ENCODE measurements at regions not wholly inside any gene's neighbourhood (a gene's known extent, or its start where the extent isn't known, plus 50 kb on each side); places are given as distances from the start of the nearest gene placed in this dataset.

DNA sequence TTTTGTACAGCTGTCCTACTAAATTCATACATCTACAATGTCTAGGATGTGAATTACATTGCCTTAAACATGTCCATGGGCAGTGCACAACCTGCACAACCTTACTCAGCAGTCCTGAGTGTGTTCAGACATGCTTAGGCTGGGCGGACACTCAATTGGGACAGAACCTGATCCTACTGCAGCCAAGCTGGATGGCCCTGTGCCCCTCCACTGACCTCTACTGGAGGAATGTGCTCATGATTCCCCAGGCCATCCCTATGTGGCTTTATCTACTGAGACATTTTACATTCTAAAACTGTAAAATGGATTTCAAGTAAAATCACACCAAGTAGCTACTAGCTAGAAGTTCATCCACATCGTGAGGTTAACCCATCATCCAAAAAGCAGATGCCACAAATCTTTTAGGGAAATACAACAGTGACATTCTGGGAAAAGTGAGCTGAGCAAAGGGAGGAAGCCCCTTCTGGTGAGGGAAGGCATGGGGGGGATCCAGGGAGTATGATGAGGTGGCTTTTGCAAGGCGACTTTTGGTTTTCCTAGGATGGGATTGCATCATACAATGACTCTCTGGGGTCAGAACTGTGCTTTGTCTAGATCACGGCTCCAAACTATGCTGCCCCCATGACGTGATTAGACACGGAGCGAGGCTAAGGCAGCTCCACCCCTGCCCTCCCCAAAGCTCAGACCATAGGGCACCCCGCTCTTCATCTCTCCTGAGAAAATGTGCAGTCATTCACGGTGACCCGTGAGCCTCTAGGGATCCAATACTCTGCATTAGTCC, 911.7 kb upstream of the TMEM132C start:
- 81% methylated on average over 9 of the region's 10 CpGs; no CpG with 5 or more reads in 1 of the 2 experiments for WGBS, 2 experiments (ENCODE audit: extremely low coverage in 1 of 2, insufficient coverage in 1 of 2, insufficient read length in 1 of 2, insufficient replicate concordance in 2 of 2, low coverage in 1 of 2, low lambda C conversion rate in 2 of 2, missing lambda C conversion rate in 1 of 2)
- no peak overlapping the region for H3K23ac ChIP-seq (ENCODE audit: insufficient read length)
- no peak overlapping the region for H3K4ac ChIP-seq (replicated peaks; ENCODE audit: insufficient read length, low read depth, low read length)
- no peak overlapping the region for H4K8ac ChIP-seq (ENCODE audit: extremely low read depth, insufficient read depth, low read length)
- no peak overlapping the region for H3K4me3 ChIP-seq (ENCODE audit: extremely low read depth in 1 of 4, insufficient read depth in 2 of 4, low read depth in 3 of 4, low read length in 4 of 4)
- H2BK20ac ChIP-seq (ENCODE audit: low read length) = no peak overlapping the region
- POLR2A ChIA-PET (ENCODE audit: partially characterized antibody) = no interaction called here
- H2AK5ac ChIP-seq (ENCODE audit: low read depth, low read length) = no peak overlapping the region
- H3K14ac ChIP-seq (ENCODE audit: insufficient read length) = no peak overlapping the region
- no peak overlapping the region for H4K5ac ChIP-seq (ENCODE audit: insufficient read length, low read depth, low read length)
- H4K91ac ChIP-seq (replicated peaks; ENCODE audit: insufficient read length, low read length) = no peak overlapping the region
- H3K4me1 ChIP-seq (replicated peaks in 1 of 4; ENCODE audit: control insufficient read depth in 3 of 4, insufficient read depth in 4 of 4, low read length in 3 of 4) = no peaks in the 10 kb centered on the region; a peak in 1 of 7 replicates
- CTCF ChIA-PET (ENCODE audit: partially characterized antibody) = interaction anchor here (0.6 to 3.3 kb wide), 32 partner anchors 8 to 1564 kb away, joined by 3 to 27 read pairs (median 4); no protein-coding TSS in a partner anchor
- peak; percentile 76 to 83 (median 77) for TF ChIP-seq CTCF (IDR thresholded peaks at IDR 0.05; ENCODE audit: control extremely low read depth in 1 of 3, insufficient read depth in 1 of 3, low read depth in 1 of 3, low read length in 3 of 3)
- TF ChIP-seq CEBPB (IDR thresholded peaks at IDR 0.05; ENCODE audit: low read depth, low read length) = peak; percentile 40; the same call in 1 of the 2 replicates
- TF ChIP-seq PHF8 (conservative IDR thresholded peaks at IDR 0.05; ENCODE audit: low read depth, low read length) = no peak
- peak; percentile 76 to 81 for TF ChIP-seq RAD21 (IDR thresholded peaks at IDR 0.05 in 1 of 2, conservative IDR thresholded peaks at IDR 0.05 in 1 of 2; ENCODE audit: low read depth in 2 of 2, low read length in 2 of 2)
- no peaks in the 10 kb centered on the region for H3K23me2 ChIP-seq (ENCODE audit: low read depth, low read length)
- H3K18ac ChIP-seq (ENCODE audit: extremely low read depth, low read length) = no peak overlapping the region
- H2BK15ac ChIP-seq (ENCODE audit: low read length) = no peak overlapping the region
- H3K36me3 ChIP-seq (ENCODE audit: control insufficient read depth in 2 of 4, insufficient read depth in 4 of 4, low read length in 3 of 4) = no peaks in the 10 kb centered on the region
- no peaks in the 10 kb centered on the region for H3K27me3 ChIP-seq (replicated peaks in 1 of 4; ENCODE audit: control insufficient read depth in 3 of 4, extremely low read depth in 1 of 4, insufficient read depth in 3 of 4, low read length in 3 of 4)
- H4K20me1 ChIP-seq (replicated peaks in 1 of 2; ENCODE audit: control insufficient read depth in 1 of 2, insufficient read depth in 2 of 2, low read length in 2 of 2) = no peaks in the 10 kb centered on the region
- H3K4me2 ChIP-seq (ENCODE audit: insufficient read depth in 1 of 2, low read depth in 2 of 2, low read length in 2 of 2) = no peak overlapping the region
- H2BK120ac ChIP-seq (replicated peaks; ENCODE audit: low read depth, low read length) = no peak overlapping the region
- no peak overlapping the region for H3K27ac ChIP-seq (ENCODE audit: low read depth, low read length)
- peak overlapping the region; percentile 56; the same call in 1 of the 2 replicates for H2AFZ ChIP-seq (ENCODE audit: low read length)
- peaks cover 0 to 4% of the 10 kb centered on the region in 2 experiments; a peak in 3 of 4 replicates for H3K9me3 ChIP-seq (ENCODE audit: insufficient read depth in 2 of 2, low read depth in 1 of 2, low read length in 1 of 2)
- DNase-seq (ENCODE audit: low read depth in 1 of 2, low spot score in 2 of 2) (peak in 1 of 2 experiments; percentile 53), FAIRE-seq (peak; percentile 13)
- H3K79me2 ChIP-seq (ENCODE audit: control insufficient read depth in 1 of 2, insufficient read depth in 2 of 2, low read length in 2 of 2) = no peaks in the 10 kb centered on the region
- H3K9ac ChIP-seq (replicated peaks in 1 of 4; ENCODE audit: extremely low read depth in 1 of 4, low read depth in 3 of 4, low read length in 3 of 4) = no peak overlapping the region
- no peak overlapping the region for H2BK12ac ChIP-seq (ENCODE audit: low read depth, low read length)
- no peak overlapping the region for H3K56ac ChIP-seq (replicated peaks; ENCODE audit: insufficient read length, low read depth, low read length)
- H2BK5ac ChIP-seq (ENCODE audit: low read depth, low read length) = no peak overlapping the region
- no peaks in the 10 kb centered on the region for H3K79me1 ChIP-seq (ENCODE audit: low read depth, low read length)
